GM18861 (cell line): ENCODE measurements at regions not wholly inside any gene's neighbourhood (a gene's known extent, or its start where the extent isn't known, plus 50 kb on each side); places are given as distances from the start of the nearest gene placed in this dataset.

Experiments
- ATAC-seq: cut with Tn5 transposase; IDR thresholded peaks from one replicate; pipeline ENCODE4 v1.9.1; 2021; ENCODE audit not compliant: unreplicated experiment

GRCh38 chr2:133809485-133809884 lies 241.2 kb upstream of the NCKAP5 start:
- ATAC-seq, result no peak

GRCh38 chr2:133810559-133810958 lies 242.3 kb upstream of the NCKAP5 start:
- ATAC-seq, result no peak

GRCh38 chr2:133811409-133812125 lies 243.3 kb upstream of the NCKAP5 start:
- no peak for ATAC-seq

- no peak for ATAC-seq
Measured at GRCh38 chr2:133812826-133813617, 244.8 kb upstream of the NCKAP5 start.

- ATAC-seq, result no peak
Measured at GRCh38 chr2:133814890-133815289, 246.6 kb upstream of the NCKAP5 start.

GRCh38 chr2:133816037-133816436 lies 247.8 kb upstream of the NCKAP5 start:
- ATAC-seq, result no peak

GRCh38 chr2:133817680-133818566 lies 249.7 kb upstream of the NCKAP5 start:
- ATAC-seq, result no peak

- no peak for ATAC-seq
Measured at GRCh38 chr2:133818661-133819060, 250.4 kb upstream of the NCKAP5 start.

- ATAC-seq, result no peak
Measured at GRCh38 chr2:133819906-133820305, 251.6 kb upstream of the NCKAP5 start.

- no peak for ATAC-seq
Measured at GRCh38 chr2:133821107-133821760, 253.0 kb upstream of the NCKAP5 start.

GRCh38 chr2:133822517-133823225 lies 254.4 kb upstream of the NCKAP5 start:
- ATAC-seq, result no peak

GRCh38 chr2:133823226-133823550 lies 254.9 kb upstream of the NCKAP5 start:
- no peak for ATAC-seq

GRCh38 chr2:133824869-133825268 lies 256.6 kb upstream of the NCKAP5 start:
- ATAC-seq, result no peak

GRCh38 chr2:133825778-133826177 lies 257.5 kb upstream of the NCKAP5 start:
- no peak for ATAC-seq

- no peak for ATAC-seq
Measured at GRCh38 chr2:133828913-133829312, 260.6 kb upstream of the NCKAP5 start.

GRCh38 chr2:133829450-133830020 lies 261.3 kb upstream of the NCKAP5 start:
- no peak for ATAC-seq

- ATAC-seq, result no peak
Measured at GRCh38 chr2:133833746-133834145, 265.5 kb upstream of the NCKAP5 start.

GRCh38 chr2:133835821-133836619 lies 267.8 kb upstream of the NCKAP5 start:
- ATAC-seq, result no peak

GRCh38 chr2:133836691-133837345 lies 268.6 kb upstream of the NCKAP5 start:
- ATAC-seq, result no peak
